ENCODE measurements at regions not wholly inside any gene's neighbourhood (a gene's known extent, or its start where the extent isn't known, plus 50 kb on each side); places are given as distances from the start of the nearest gene placed in this dataset.
"Not testable (repeated sequence)": the region's sequence is repeated elsewhere in the genome, so short reads cannot be mapped to it uniquely, and the experiment has no call there.

- no peak for DNase-seq
Observed at GRCh38 chr6:145544514-145544913, 190.8 kb downstream of the EPM2A start.

GRCh38 chr6:145546265-145546664 lies 189.1 kb downstream of the EPM2A start:
- no peak for DNase-seq

- no peak for DNase-seq
Observed at GRCh38 chr6:145547594-145548335, 187.6 kb downstream of the EPM2A start.

- DNase-seq, result no peak
Observed at GRCh38 chr6:145548933-145549648, 186.2 kb downstream of the EPM2A start.

- no peak for DNase-seq
Observed at GRCh38 chr6:145551164-145551563, 184.2 kb downstream of the EPM2A start.

GRCh38 chr6:145555084-145555483 lies 180.2 kb downstream of the EPM2A start:
- no peak for DNase-seq

GRCh38 chr6:145557474-145557873 lies 177.8 kb downstream of the EPM2A start:
- no peak for DNase-seq

- DNase-seq, result no peak
Observed at GRCh38 chr6:145559836-145560235, 175.5 kb downstream of the EPM2A start.

- no peak for DNase-seq
Observed at GRCh38 chr6:145561095-145562072, 173.9 kb downstream of the EPM2A start.

- no peak for DNase-seq
Observed at GRCh38 chr6:145562771-145563615, 172.3 kb downstream of the EPM2A start.

GRCh38 chr6:145564553-145564952 lies 170.8 kb downstream of the EPM2A start:
- DNase-seq, result no peak

- no peak for DNase-seq
Observed at GRCh38 chr6:145567684-145568252, 167.6 kb downstream of the EPM2A start.

- DNase-seq, result no peak
Observed at GRCh38 chr6:145569140-145569539, 166.2 kb downstream of the EPM2A start.

GRCh38 chr6:145570336-145570735 lies 165.0 kb downstream of the EPM2A start:
- not testable (repeated sequence) for DNase-seq

- not testable (repeated sequence) for DNase-seq
Observed at GRCh38 chr6:145574269-145574668, 161.1 kb downstream of the EPM2A start.
